HEK293 (cell line): ENCODE measurements at regions not wholly inside any gene's neighbourhood (a gene's known extent, or its start where the extent isn't known, plus 50 kb on each side); places are given as distances from the start of the nearest gene placed in this dataset.

Source experiments
- CTCF ChIA-PET: fragments of 350-600 bp; formaldehyde crosslinking; extraction: SDS; loops from one replicate; lab custom pipeline; 2021; ENCODE audit warnings: antibody characterized with exemption; lab: Yijun Ruan, JAX
- POLR2A ChIA-PET: fragments of 300-600 bp; formaldehyde crosslinking; extraction: SDS; loops from one replicate; lab custom pipeline; 2020; ENCODE audit warnings: antibody characterized with exemption, inconsistent platforms; lab: Yijun Ruan, JAX
- H3K27ac ChIP-seq: fragments of 200-500 bp; sonication (Bioruptor generic); 2 replicates; pipeline ENCODE4 v1.5.1; 2014; ENCODE audit warnings: low read depth, low read length, control low read depth, inconsistent platforms; ENCODE audit errors: extremely low read depth
- H3K36me3 ChIP-seq, 2 experiments: fragments of 200-500 bp in 1 of 2; sonication (Bioruptor generic) in 1 of 2; 1 replicate in 1 of 2; 2 replicates in 1 of 2; pipeline ENCODE4 v1.5.1; 2014 to 2017; ENCODE audit warnings: inconsistent platforms in 2 of 2, low read length in 2 of 2; ENCODE audit not compliant: control insufficient read depth in 2 of 2, insufficient read depth in 1 of 2
- H3K4me1 ChIP-seq: fragments of 200-500 bp; sonication (Bioruptor generic); 2 replicates; pipeline ENCODE4 v1.5.1; 2014; ENCODE audit warnings: mild to moderate bottlenecking, low read length, inconsistent platforms; ENCODE audit not compliant: control insufficient read depth, insufficient read depth
- H3K4me3 ChIP-seq: 2 replicates; pipeline ENCODE4 v1.5.1; 2011; ENCODE audit warnings: low read depth, mild to moderate bottlenecking, control low read depth, low read length, moderate library complexity
- H3K9me3 ChIP-seq: fragments of 200-500 bp; sonication (Bioruptor generic); 2 replicates; pipeline ENCODE4 v1.5.1; 2014; ENCODE audit warnings: low read depth, low read length, inconsistent platforms; ENCODE audit not compliant: control insufficient read depth, insufficient read depth
- GLI4 ChIP-seq: fragments of 450-650 bp; formaldehyde crosslinking; IDR thresholded peaks from 2 replicates; pipeline ENCODE4 v1.5.1; 2016; ENCODE audit warnings: missing biosample characterization, missing genetic modification characterization
- KLF9 ChIP-seq: fragments of 450-650 bp; formaldehyde crosslinking; IDR thresholded peaks from 2 replicates; pipeline ENCODE4 v1.5.1; 2016; ENCODE audit warnings: missing biosample characterization, missing genetic modification characterization, low read depth
- OVOL3 ChIP-seq: fragments of 450-650 bp; formaldehyde crosslinking; IDR thresholded peaks from 2 replicates; pipeline ENCODE4 v1.5.1; 2016; ENCODE audit warnings: missing biosample characterization, missing genetic modification characterization
- PRDM4 ChIP-seq: fragments of 450-650 bp; formaldehyde crosslinking; IDR thresholded peaks from 2 replicates; pipeline ENCODE4 v1.5.1; 2017; ENCODE audit warnings: missing biosample characterization, missing genetic modification characterization
- SCRT2 ChIP-seq: fragments of 450-650 bp; formaldehyde crosslinking; IDR thresholded peaks from 2 replicates; pipeline ENCODE4 v1.5.1; 2016; ENCODE audit warnings: missing biosample characterization, missing genetic modification characterization
- ZBTB17 ChIP-seq: fragments of 450-650 bp; formaldehyde crosslinking; IDR thresholded peaks from 2 replicates; pipeline ENCODE4 v1.5.1; 2016; ENCODE audit warnings: missing biosample characterization, missing genetic modification characterization
- ZBTB21 ChIP-seq: fragments of 450-650 bp; formaldehyde crosslinking; IDR thresholded peaks from 2 replicates; pipeline ENCODE4 v1.5.1; 2017; ENCODE audit warnings: missing biosample characterization, missing genetic modification characterization
- ZFHX2 ChIP-seq: fragments of 450-650 bp; formaldehyde crosslinking; conservative IDR thresholded peaks from 2 replicates; pipeline ENCODE4 v1.5.1; 2016; ENCODE audit warnings: missing biosample characterization, missing genetic modification characterization
- ZNF114 ChIP-seq: fragments of 450-650 bp; formaldehyde crosslinking; IDR thresholded peaks from 2 replicates; pipeline ENCODE4 v1.5.0; 2017; ENCODE audit warnings: missing biosample characterization, missing genetic modification characterization
- ZNF132 ChIP-seq: fragments of 450-650 bp; formaldehyde crosslinking; IDR thresholded peaks from 2 replicates; pipeline ENCODE4 v1.5.1; 2017; ENCODE audit warnings: missing biosample characterization, missing genetic modification characterization, borderline replicate concordance
- ZNF175 ChIP-seq: fragments of 450-650 bp; formaldehyde crosslinking; IDR thresholded peaks from 2 replicates; pipeline ENCODE4 v1.5.1; 2016; ENCODE audit warnings: missing biosample characterization, missing genetic modification characterization
- ZNF311 ChIP-seq: fragments of 450-650 bp; formaldehyde crosslinking; IDR thresholded peaks from 2 replicates; pipeline ENCODE4 v1.5.1; 2017; ENCODE audit warnings: missing biosample characterization, missing genetic modification characterization, borderline replicate concordance
- ZNF341 ChIP-seq: fragments of 450-650 bp; formaldehyde crosslinking; IDR thresholded peaks from 2 replicates; pipeline ENCODE4; 2016; ENCODE audit warnings: low read depth, missing biosample characterization, missing genetic modification characterization
- ZNF426 ChIP-seq: fragments of 450-650 bp; formaldehyde crosslinking; IDR thresholded peaks from 2 replicates; pipeline ENCODE4 v1.5.1; 2017; ENCODE audit warnings: missing biosample characterization, missing genetic modification characterization, mild to moderate bottlenecking, inconsistent platforms, moderate library complexity
- ZNF449 ChIP-seq: fragments of 450-650 bp; formaldehyde crosslinking; IDR thresholded peaks from 2 replicates; pipeline ENCODE4 v1.5.1; 2017; ENCODE audit warnings: missing biosample characterization, mild to moderate bottlenecking, missing genetic modification characterization, moderate library complexity
- ZNF48 ChIP-seq: fragments of 450-650 bp; formaldehyde crosslinking; IDR thresholded peaks from 2 replicates; pipeline ENCODE4 v1.5.1; 2016; ENCODE audit warnings: missing biosample characterization, missing genetic modification characterization
- ZNF529 ChIP-seq: fragments of 450-650 bp; formaldehyde crosslinking; IDR thresholded peaks from 2 replicates; pipeline ENCODE4 v1.5.1; 2017; ENCODE audit warnings: missing genetic modification characterization, missing biosample characterization; ENCODE audit not compliant: insufficient replicate concordance
- ZNF530 ChIP-seq: fragments of 450-650 bp; formaldehyde crosslinking; IDR thresholded peaks from 2 replicates; pipeline ENCODE4 v1.5.1; 2016; ENCODE audit warnings: low read depth, missing biosample characterization, missing genetic modification characterization
- ZNF624 ChIP-seq: fragments of 450-650 bp; formaldehyde crosslinking; IDR thresholded peaks from 2 replicates; pipeline ENCODE4 v1.5.1; 2017; ENCODE audit warnings: missing biosample characterization, missing genetic modification characterization
- ZNF629 ChIP-seq: fragments of 450-650 bp; formaldehyde crosslinking; IDR thresholded peaks from 2 replicates; pipeline ENCODE4 v1.5.1; 2017; ENCODE audit warnings: missing biosample characterization, missing genetic modification characterization
- TF ChIP-seq, protein P1 (sequence below): fragments of 450-650 bp; formaldehyde crosslinking; IDR thresholded peaks from 2 replicates; pipeline ENCODE4 v1.5.1; 2016; ENCODE audit warnings: missing biosample characterization, missing genetic modification characterization
- TF ChIP-seq, protein P2 (sequence below): fragments of 450-650 bp; formaldehyde crosslinking; IDR thresholded peaks from 2 replicates; pipeline ENCODE4 v1.5.1; 2016; ENCODE audit warnings: missing biosample characterization, missing genetic modification characterization

DNA sequence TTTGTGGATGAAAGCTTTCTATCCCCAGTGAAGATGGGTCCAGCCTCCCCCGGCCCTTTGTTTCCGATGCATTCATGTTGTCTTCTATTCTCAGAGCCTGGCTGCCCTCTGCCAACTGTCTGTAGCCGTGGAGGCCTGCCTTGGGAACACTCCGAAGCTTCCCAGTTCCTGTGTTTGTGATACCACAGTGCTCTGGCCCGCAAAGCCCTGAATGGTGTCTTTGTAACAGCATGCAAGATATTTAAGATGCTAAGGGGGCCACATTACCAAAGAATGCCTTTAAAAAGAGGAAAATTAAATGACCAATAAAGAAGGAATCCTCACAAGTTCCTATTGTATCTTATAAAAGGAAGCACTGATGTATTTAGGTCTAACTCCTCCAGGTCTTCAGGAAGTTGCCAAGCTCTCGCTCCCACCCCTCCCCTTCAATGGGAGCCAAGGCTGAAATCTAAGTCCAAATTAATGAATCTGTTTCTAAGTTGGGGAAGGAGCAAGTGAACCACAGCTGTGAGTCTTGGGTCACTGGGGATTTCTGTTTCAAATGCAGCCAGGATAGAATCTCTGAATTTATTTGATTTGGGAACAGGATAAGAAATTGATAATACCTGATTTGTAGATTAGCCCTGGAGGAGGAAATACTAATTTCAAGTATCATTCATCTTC lies 596.1 kb downstream of the QKI start:
- no peak overlapping the region for H3K4me3 ChIP-seq
- no peaks in the 10 kb centered on the region for H3K36me3 ChIP-seq
- TF ChIP-seq ZNF48 = no peak
- no peak for TF ChIP-seq OVOL3 (tag by site-specific recombination)
- no peak for TF ChIP-seq ZBTB21
- POLR2A ChIA-PET = no interaction called here
- no peaks in the 10 kb centered on the region for H3K9me3 ChIP-seq
- H3K4me1 ChIP-seq = no peaks in the 10 kb centered on the region
- H3K27ac ChIP-seq = no peak overlapping the region
- CTCF ChIA-PET = interaction anchor here (0.5 kb wide), 1 partner anchor 218 kb away, joined by 3 read pairs; no protein-coding TSS in a partner anchor

DNA sequence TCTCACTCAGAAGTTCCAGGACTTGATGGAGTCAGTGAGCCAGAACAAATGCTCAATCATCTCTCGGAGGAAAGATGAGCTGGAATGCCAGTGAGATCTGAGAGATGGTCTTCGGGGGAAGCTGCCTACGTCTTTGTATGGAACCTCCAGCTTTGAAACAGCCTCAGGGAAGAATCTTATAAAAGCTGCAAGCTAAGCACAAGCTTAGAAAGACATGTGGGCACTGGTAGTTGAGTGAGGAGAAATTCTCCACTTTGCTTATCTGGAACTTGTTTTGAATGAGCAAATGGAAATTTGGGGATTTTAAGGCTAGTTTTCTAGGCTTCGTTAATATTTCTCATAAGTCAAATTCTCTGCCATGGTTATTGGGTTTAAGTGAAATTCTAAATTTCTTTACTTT lies 594.4 kb downstream of the QKI start:
- ChIA-PET POLR2A (no interaction called here), CTCF (no interaction called here)
- no peak overlapping the region for H3K27ac ChIP-seq
- no peaks in the 10 kb centered on the region for H3K4me1 ChIP-seq
- H3K36me3 ChIP-seq = no peaks in the 10 kb centered on the region
- no peak overlapping the region for H3K4me3 ChIP-seq
- TF ChIP-seq ZNF114 (tag by site-specific recombination) (no peak), SCRT2 (no peak), ZNF132 (tag by site-specific recombination) (no peak), ZNF175 (tag by site-specific recombination) (no peak), ZBTB17 (tag by site-specific recombination) (no peak), GLI4 (tag by site-specific recombination) (no peak), ZNF449 (tag by site-specific recombination) (no peak), ZNF530 (tag by site-specific recombination) (no peak), ZNF629 (tag by site-specific recombination) (no peak), ZFHX2 (tag by site-specific recombination) (no peak)
- TF ChIP-seq, protein P1, sequence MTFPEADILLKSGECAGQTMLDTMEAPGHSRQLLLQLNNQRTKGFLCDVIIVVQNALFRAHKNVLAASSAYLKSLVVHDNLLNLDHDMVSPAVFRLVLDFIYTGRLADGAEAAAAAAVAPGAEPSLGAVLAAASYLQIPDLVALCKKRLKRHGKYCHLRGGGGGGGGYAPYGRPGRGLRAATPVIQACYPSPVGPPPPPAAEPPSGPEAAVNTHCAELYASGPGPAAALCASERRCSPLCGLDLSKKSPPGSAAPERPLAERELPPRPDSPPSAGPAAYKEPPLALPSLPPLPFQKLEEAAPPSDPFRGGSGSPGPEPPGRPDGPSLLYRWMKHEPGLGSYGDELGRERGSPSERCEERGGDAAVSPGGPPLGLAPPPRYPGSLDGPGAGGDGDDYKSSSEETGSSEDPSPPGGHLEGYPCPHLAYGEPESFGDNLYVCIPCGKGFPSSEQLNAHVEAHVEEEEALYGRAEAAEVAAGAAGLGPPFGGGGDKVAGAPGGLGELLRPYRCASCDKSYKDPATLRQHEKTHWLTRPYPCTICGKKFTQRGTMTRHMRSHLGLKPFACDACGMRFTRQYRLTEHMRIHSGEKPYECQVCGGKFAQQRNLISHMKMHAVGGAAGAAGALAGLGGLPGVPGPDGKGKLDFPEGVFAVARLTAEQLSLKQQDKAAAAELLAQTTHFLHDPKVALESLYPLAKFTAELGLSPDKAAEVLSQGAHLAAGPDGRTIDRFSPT (tag by site-specific recombination) = no peak
- TF ChIP-seq, protein P2, sequence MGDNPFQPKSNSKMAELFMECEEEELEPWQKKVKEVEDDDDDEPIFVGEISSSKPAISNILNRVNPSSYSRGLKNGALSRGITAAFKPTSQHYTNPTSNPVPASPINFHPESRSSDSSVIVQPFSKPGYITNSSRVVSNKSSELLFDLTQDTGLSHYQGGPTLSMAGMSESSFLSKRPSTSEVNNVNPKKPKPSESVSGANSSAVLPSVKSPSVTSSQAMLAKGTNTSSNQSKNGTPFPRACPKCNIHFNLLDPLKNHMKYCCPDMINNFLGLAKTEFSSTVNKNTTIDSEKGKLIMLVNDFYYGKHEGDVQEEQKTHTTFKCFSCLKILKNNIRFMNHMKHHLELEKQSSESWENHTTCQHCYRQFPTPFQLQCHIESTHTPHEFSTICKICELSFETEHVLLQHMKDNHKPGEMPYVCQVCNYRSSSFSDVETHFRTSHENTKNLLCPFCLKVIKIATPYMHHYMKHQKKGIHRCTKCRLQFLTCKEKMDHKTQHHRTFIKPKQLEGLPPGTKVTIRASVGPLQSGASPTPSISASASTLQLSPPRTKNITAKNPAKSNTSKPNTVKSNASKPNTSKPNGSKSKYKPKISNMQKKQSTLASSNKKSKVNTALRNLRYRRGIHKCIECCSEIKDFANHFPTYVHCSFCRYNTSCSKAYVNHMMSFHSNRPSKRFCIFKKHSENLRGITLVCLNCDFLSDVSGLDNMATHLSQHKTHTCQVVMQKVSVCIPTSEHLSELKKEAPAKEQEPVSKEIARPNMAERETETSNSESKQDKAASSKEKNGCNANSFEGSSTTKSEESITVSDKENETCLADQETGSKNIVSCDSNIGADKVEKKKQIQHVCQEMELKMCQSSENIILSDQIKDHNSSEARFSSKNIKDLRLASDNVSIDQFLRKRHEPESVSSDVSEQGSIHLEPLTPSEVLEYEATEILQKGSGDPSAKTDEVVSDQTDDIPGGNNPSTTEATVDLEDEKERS = no peak
- no peaks in the 10 kb centered on the region for H3K9me3 ChIP-seq

- no peaks in the 10 kb centered on the region for H3K9me3 ChIP-seq
- no peaks in the 10 kb centered on the region for H3K36me3 ChIP-seq
- no peak overlapping the region for H3K4me3 ChIP-seq
- CTCF ChIA-PET = no interaction called here
- POLR2A ChIA-PET = no interaction called here
- no peaks in the 10 kb centered on the region for H3K4me1 ChIP-seq
- no peak overlapping the region for H3K27ac ChIP-seq
- TF ChIP-seq KLF9 (tag by site-specific recombination) (no peak), ZNF529 (tag by site-specific recombination) (no peak), ZNF624 (tag by site-specific recombination) (no peak), ZNF311 (tag by site-specific recombination) (no peak), ZNF341 (tag by site-specific recombination) (no peak), ZNF426 (tag by site-specific recombination) (no peak), PRDM4 (tag by site-specific recombination) (no peak)
These were observed 593.4 kb downstream of the QKI start for GRCh38 chr6:164007881-164008280.
